Prostate gland (tissue), 2 donors: ENCODE measurements at regions not wholly inside any gene's neighbourhood (a gene's known extent, or its start where the extent isn't known, plus 50 kb on each side); places are given as distances from the start of the nearest gene placed in this dataset.

ENCODE experiments used
- CTCF ChIP-seq, 4 experiments: fragments of 200-600 bp in 2 of 4; fragments of 450-650 bp in 2 of 4; sonication (generic) in 2 of 4; IDR thresholded peaks; 1 replicate in 3 of 4; 2 replicates in 1 of 4; pipeline ENCODE4 v1.5.1; 2016 to 2019; ENCODE audit warnings: antibody characterized with exemption in 4 of 4, mild to moderate bottlenecking in 2 of 4, moderate library complexity in 2 of 4
- POLR2A ChIP-seq: fragments of 450-650 bp; IDR thresholded peaks from one replicate; pipeline ENCODE4 v1.6.1; 2016; ENCODE audit warnings: antibody characterized with exemption, mild to moderate bottlenecking

- TF ChIP-seq POLR2A (no peak), CTCF (IDR thresholded peaks at IDR 0.05) (no peak)
These were observed 427.1 kb upstream of the ZMIZ1 start for GRCh38 chr10:78641693-78642092.
